Fibroblast of villous mesenchyme (primary cell): ENCODE measurements at regions not wholly inside any gene's neighbourhood (a gene's known extent, or its start where the extent isn't known, plus 50 kb on each side); places are given as distances from the start of the nearest gene placed in this dataset.

Experiments used
- DNase-seq: peaks from one replicate; pipeline ENCODE4 v3.0.0-alpha.2; 2010; ENCODE audit warnings: low read depth
- H3K4me3 ChIP-seq: 2 replicates; pipeline ENCODE4 v1.5.1; 2011; ENCODE audit warnings: low read depth, mild to moderate bottlenecking, low read length
- CTCF ChIP-seq: IDR thresholded peaks from 2 replicates; pipeline ENCODE4 v1.5.1; 2012; ENCODE audit warnings: low read depth, mild to moderate bottlenecking, low read length; ENCODE audit not compliant: insufficient read depth

DNA sequence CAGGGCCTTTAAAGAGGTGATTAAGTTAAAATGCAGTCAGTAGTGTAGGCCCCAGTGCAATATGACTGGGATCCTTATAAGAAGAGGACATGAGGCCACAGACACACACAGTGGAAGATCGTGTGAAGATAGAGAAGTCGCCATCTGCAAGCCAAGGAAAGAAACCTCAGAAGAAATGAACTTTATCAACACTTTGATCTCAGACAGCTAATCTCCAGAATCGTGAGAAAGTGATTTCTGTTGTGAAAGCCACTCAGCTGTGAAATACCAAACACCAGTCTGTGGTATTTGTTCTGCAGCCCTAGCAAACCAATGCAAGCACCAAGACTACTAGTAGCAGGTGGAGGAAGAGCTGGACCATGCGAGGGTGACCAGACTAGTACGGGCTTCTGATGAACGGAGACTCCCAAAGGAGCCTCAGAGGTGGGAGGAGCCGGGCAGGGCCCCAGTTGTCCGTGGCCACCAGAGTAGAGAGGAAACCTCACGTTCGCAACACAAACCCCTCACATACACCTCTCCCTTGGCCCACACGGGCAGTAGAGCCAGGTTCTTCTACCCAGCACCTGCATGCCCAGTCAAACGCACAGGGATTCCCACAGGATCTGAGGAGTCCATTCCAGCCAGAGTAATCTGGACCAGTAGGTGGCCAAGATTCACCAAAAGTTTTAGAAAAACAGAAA, 243.0 kb downstream of the TTC8 start:
- TF ChIP-seq CTCF: no peak
- no peak overlapping the region for H3K4me3 ChIP-seq
- no peak for DNase-seq

DNA sequence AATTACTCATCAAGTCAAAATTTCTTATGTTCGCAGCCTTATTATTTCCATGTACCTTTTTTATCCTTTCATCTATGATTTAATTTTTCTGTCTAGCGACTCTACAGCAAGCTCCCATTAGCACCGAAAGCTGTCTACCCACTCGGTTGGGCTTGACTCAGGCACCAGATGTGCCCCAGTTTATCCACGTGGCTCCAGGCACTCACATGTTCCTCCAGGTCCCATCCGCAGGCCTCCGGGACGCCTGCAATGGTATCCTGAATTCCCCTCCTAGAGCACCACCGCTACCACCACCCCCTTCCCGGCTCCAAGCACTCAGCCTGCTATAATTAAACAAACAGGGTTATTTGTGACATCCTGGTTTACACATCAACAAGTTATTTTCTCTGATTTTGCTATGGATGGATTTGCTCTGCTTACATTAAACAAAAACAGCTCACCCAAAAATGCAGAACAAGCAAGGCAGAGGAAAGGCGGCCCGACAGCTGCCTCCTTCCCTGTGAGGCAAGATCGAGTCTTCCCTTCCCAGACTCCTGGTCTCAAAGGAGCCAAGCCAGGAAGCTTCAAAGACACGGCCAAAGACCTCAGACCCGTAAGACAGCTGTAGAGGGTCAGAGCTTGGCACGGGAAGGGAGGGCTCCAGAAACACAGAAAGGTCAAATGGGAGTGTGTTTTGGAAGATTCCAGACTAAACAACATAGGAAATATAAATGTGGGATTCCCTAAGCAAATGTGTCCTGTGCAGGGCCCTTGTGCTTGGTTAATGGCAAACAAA, 253.8 kb downstream of the TTC8 start:
- TF ChIP-seq CTCF: no peak
- no peak for DNase-seq
- no peak overlapping the region for H3K4me3 ChIP-seq

- no peak for DNase-seq
- TF ChIP-seq CTCF: no peak
- H3K4me3 ChIP-seq: no peak overlapping the region
Measured at GRCh38 chr14:89085231-89085731, 260.8 kb downstream of the TTC8 start.

GRCh38 chr14:89085737-89086382, 261.4 kb downstream of the TTC8 start:
- no peak for TF ChIP-seq CTCF
- no peak overlapping the region for H3K4me3 ChIP-seq
- no peak for DNase-seq

DNA sequence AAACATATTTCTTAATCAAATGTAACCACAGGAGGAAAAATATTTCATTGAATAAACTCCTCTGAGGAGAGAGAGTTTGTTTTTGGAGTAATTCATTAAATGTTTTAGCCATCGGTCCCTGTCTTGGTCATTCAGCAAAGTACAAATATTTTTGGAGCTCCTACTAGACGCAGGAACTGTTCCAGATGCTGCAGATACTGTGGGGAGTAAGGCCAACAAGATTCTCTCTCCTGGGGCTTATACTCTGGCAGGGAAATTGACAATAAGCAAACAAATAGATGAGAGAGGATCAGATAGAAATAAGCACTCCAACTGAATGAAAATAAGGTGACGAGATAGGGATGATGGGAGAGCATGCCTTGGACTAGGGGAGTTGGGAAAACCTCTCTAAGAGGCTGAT, 264.1 kb downstream of the TTC8 start:
- TF ChIP-seq CTCF: no peak
- DNase-seq: no peak
- H3K4me3 ChIP-seq: no peak overlapping the region

GRCh38 chr14:89089330-89089729, 264.9 kb downstream of the TTC8 start:
- no peak overlapping the region for H3K4me3 ChIP-seq
- TF ChIP-seq CTCF: no peak
- no peak for DNase-seq
